ENCODE measurements at regions not wholly inside any gene's neighbourhood (a gene's known extent, or its start where the extent isn't known, plus 50 kb on each side); places are given as distances from the start of the nearest gene placed in this dataset.
A peak's percentile ranks its signal among the peaks of the same experiment; 100 is the strongest.

DNA sequence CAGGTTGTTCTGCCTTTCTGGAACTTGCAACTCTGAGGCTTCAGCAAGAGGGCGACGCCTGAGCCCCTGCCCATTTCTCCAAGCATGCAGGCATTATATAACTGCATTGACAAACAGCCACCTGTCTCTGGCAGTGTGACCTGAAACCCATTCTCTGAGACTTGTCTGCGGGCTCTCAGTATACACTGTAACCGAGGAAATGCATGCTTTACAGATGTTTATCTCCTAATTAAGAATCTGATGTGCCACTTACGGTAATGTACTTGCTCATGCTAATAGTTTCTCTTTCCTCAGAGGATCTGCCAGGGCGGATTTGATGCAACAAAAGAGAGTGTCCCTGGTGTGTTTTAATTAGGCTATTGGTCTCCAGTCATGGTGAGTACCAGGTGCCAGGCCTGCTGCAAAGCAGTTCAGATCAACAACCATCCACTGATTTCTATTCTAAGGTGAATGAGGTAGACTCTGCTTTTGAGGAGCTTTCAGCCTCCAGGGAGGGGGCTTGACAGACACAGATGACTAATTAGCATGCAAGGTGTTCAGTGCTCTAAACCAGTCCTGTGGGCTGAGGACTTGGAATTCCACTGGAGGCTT, 593.7 kb upstream of the KLF4 start:
- Histone ChIP-seq H3K27ac (no peak overlapping the region), H3K27me3 (no peaks in the 10 kb centered on the region), H3K4me3 (no peak overlapping the region), H3K4me1 (peaks cover 0 to 7% (median 0%) of the 10 kb centered on the region in 9 donors), H3K36me3 (no peaks in the 10 kb centered on the region), H3K9me3 (no peaks in the 10 kb centered on the region)
- no peak for DNase-seq
- intact Hi-C loops (cut with DNase I), result no loop called here
- ATAC-seq, result no peak
- WGBS, 2 donors, result 79 to 85% methylated on average over 6 of the region's 6 CpGs
- TF ChIP-seq, protein P1, sequence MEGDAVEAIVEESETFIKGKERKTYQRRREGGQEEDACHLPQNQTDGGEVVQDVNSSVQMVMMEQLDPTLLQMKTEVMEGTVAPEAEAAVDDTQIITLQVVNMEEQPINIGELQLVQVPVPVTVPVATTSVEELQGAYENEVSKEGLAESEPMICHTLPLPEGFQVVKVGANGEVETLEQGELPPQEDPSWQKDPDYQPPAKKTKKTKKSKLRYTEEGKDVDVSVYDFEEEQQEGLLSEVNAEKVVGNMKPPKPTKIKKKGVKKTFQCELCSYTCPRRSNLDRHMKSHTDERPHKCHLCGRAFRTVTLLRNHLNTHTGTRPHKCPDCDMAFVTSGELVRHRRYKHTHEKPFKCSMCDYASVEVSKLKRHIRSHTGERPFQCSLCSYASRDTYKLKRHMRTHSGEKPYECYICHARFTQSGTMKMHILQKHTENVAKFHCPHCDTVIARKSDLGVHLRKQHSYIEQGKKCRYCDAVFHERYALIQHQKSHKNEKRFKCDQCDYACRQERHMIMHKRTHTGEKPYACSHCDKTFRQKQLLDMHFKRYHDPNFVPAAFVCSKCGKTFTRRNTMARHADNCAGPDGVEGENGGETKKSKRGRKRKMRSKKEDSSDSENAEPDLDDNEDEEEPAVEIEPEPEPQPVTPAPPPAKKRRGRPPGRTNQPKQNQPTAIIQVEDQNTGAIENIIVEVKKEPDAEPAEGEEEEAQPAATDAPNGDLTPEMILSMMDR (IDR thresholded peaks at IDR 0.05), result no peak

DNA sequence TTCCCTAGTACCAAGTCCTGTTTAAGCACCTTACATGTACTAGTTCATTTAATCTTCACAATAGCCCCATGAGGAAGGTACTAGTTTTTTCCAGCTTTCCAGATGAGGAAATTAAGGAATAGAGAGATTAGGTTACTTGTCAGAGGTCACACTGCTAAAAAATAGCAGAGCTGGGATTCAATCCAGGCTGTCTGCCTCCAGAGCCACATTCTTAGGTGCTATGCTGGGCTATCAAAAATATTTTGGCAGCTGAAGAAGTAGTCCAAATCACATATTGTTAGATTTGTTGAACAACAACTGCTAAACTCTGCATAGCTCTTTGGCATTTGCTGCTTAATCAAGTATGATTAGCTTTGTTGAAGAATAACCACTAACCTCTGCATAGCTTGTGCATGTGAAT, 591.5 kb upstream of the KLF4 start:
- peak in 3 of 8 donors; percentile 26 to 77 (median 48) for ATAC-seq

DNA sequence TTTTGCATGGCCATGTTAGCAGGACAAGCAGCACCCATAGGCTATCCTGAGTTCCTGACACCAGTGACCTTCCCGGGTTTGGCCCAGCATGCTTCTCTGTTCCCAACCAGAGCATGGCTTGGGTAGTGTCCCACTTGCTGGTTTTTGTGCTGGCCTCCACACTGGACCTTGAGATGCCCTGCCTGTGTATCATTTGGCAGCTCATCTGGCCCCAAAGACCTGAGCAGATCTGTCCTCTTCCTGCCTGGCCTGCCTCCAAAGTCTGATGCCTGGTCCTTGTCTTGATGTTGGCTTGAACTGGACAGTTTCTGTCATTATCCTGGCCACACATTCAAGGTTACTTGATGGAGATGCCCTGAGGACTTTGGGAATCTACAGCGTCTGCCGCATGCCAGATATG, 590.7 kb upstream of the KLF4 start:
- H3K9me3 ChIP-seq, result no peaks in the 10 kb centered on the region
- ATAC-seq (peak in 3 of 8 donors; percentile 16 to 57 (median 51)), DNase-seq (peak in 1 of 2 donors; percentile 18)
- H3K36me3 ChIP-seq, result no peaks in the 10 kb centered on the region
- intact Hi-C loops (cut with DNase I), result no loop called here
- no peaks in the 10 kb centered on the region for H3K27me3 ChIP-seq
- H3K4me1 ChIP-seq, result peaks cover 0 to 7% (median 0%) of the 10 kb centered on the region in 9 donors
- no peak overlapping the region for H3K27ac ChIP-seq
- TF ChIP-seq, protein P1 (IDR thresholded peaks at IDR 0.05), result no peak
- H3K4me3 ChIP-seq, result no peak overlapping the region
- 76 to 92% methylated on average over 3 of the region's 3 CpGs for WGBS, 2 donors

More for the DNA sequence above, 591.5 kb upstream of the KLF4 start:
- no peak overlapping the region for H3K4me3 ChIP-seq
- intact Hi-C loops (cut with DNase I), result no loop called here
- no peaks in the 10 kb centered on the region for H3K36me3 ChIP-seq
- H3K9me3 ChIP-seq, result no peaks in the 10 kb centered on the region
- H3K27ac ChIP-seq, result peak overlapping the region in 3 of 10 donors; percentile 15 to 49 (median 33)
- peaks cover 0 to 7% (median 0%) of the 10 kb centered on the region in 9 donors for H3K4me1 ChIP-seq
- no peak for DNase-seq
- TF ChIP-seq, protein P1 (IDR thresholded peaks at IDR 0.05), result no peak
- no peaks in the 10 kb centered on the region for H3K27me3 ChIP-seq

DNA sequence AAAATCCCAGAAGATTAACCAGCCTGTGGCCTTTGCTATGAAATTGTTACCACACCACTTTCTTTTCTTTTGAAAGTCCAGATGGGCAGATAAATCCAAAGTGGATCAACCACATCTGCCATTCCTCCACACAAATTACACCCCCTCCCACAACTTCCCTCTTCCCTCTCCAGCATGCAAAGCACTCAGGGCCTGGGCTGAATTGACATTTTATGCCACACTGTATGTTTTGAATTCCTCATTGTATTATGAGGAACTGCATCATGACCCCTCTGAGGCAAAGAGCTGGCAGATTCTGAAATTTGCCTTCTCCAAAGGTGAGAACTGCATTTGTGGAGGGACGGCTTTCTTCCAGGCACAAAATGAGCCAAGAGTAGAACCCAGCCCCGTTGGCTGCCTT, 589.2 kb upstream of the KLF4 start:
- 87 to 94% methylated on average over 2 of the region's 2 CpGs for WGBS, 2 donors
- H3K4me1 ChIP-seq, result peaks cover 0 to 7% (median 0%) of the 10 kb centered on the region in 9 donors
- ATAC-seq (peak in 5 of 8 donors; percentile 28 to 62 (median 43)), DNase-seq (peak in 1 of 2 donors; percentile 16)
- intact Hi-C loops (cut with DNase I), result no loop called here
- H3K9me3 ChIP-seq, result no peaks in the 10 kb centered on the region
- no peaks in the 10 kb centered on the region for H3K27me3 ChIP-seq
- no peak overlapping the region for H3K4me3 ChIP-seq
- TF ChIP-seq, protein P1 (IDR thresholded peaks at IDR 0.05), result no peak
- no peaks in the 10 kb centered on the region for H3K36me3 ChIP-seq
- peak overlapping the region in 1 of 10 donors; percentile 60 for H3K27ac ChIP-seq

All from heart right ventricle (tissue), 16 donors.